H54 (cell line): ENCODE measurements at regions not wholly inside any gene's neighbourhood (a gene's known extent, or its start where the extent isn't known, plus 50 kb on each side); places are given as distances from the start of the nearest gene placed in this dataset.

Experiments
- DNase-seq: peaks from one replicate; pipeline ENCODE4 v3.0.0; 2011; ENCODE audit warnings: low spot score, mixed read lengths; ENCODE audit not compliant: insufficient read length
- FAIRE-seq: peaks from 3 replicates; lab custom pipeline; 2011; peaks lifted over from hg19 to GRCh38; lab: Jason Lieb, UNC
- POLR2A ChIP-seq: IDR thresholded peaks from 2 replicates; pipeline ENCODE4 v1.6.1; 2011; ENCODE audit warnings: low read depth, mild to moderate bottlenecking, low read length

DNA sequence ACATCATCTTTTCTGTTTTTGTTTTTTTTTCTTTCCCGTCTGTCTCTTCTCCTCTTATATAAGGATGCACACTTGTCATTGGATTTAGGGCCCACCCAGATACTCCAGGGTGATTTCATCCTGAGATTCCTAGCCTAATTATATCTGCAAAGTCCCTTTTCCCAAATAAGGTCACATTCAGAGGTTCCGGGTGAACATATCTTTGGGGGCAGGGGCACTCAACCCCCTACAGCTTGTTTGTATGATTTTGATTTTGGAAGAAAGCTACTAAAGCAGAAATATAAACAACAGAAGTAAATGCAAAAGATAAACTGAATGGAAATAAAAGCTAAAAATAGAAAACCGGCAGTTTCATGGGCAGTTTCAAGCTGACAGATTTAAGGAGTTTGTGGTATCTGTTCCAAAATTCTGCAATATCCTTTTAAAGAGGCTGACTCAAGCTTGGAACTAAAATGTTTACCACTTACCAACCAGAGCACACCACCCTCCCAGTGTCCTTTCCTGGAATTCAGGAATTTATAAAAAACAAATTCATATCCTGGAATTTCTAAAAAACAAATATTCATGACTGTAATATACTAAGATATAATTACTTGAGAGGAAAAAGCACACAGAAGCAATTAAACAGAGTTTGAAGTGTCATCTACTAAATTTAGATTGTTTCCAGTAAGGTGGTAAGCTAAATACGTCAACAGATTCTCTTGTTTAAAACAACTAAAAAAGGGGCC lies 100.0 kb upstream of the CARMIL1 start:
- FAIRE-seq = no peak
- DNase-seq = no peak
- no peak for TF ChIP-seq POLR2A

DNA sequence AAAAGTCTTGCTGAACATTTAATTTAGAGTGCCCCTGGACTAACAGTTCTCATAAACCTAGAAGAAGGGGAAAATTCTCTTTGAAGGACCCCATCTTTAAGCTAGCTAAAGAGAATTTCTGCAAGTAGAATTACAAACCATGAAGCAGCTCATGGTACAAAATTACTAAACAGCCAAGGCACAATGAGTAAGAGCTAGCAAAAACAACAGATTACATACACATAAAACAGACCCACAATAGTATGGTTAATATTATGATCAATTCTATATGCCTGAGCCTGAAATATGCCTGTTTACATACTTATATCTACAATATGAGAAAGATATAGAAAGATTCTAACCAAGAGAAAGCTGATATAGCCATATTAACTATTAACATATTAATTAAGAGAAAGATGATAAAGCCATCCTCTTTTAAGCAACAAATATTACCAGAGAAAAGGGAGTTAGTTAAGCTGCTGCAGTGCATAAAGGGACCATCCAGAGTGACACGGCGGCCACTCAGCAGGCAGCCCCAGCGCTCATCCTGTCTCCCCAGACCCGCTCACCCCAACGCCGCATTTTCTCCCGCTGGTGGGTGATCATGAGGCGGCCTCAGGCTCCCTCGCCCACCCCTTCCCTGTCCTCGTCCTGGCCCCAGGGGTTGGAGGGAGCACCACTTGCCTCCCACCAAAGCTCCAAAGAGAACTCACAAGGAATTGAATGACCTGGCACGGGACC lies 98.4 kb upstream of the CARMIL1 start:
- FAIRE-seq = no peak
- DNase-seq = no peak

GRCh38 chr6:25181350-25181724 lies 97.8 kb upstream of the CARMIL1 start:
- no peak for TF ChIP-seq POLR2A
- DNase-seq (no peak), FAIRE-seq (no peak)

More for the DNA sequence above, 98.4 kb upstream of the CARMIL1 start:
- no peak for TF ChIP-seq POLR2A

- no peak for TF ChIP-seq POLR2A
- DNase-seq (no peak), FAIRE-seq (peak; percentile 94)
These were observed 97.3 kb upstream of the CARMIL1 start for GRCh38 chr6:25181923-25182322.

DNA sequence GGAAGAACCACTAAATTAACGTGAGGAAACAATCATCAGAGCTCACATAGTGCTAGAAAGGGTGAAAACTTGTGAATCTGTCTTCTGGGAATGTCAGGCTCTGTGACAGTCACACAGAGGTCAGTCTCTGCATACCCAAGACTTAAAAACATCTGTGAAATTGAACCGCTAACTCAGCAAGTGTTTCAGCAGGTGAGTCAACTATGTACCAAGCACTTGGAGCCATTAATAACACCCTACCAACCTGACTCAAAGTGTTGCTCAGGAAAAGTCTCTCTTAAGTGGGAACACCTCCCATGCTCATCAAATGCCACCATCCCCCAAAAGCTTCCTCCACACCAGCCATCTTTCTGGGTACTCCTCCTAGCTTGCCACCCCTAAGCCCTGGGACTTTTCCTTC lies 92.3 kb upstream of the CARMIL1 start:
- FAIRE-seq = no peak
- no peak for TF ChIP-seq POLR2A
- DNase-seq = no peak

- DNase-seq (no peak), FAIRE-seq (no peak)
- no peak for TF ChIP-seq POLR2A
These were observed 90.9 kb upstream of the CARMIL1 start for GRCh38 chr6:25188232-25188631.

DNA sequence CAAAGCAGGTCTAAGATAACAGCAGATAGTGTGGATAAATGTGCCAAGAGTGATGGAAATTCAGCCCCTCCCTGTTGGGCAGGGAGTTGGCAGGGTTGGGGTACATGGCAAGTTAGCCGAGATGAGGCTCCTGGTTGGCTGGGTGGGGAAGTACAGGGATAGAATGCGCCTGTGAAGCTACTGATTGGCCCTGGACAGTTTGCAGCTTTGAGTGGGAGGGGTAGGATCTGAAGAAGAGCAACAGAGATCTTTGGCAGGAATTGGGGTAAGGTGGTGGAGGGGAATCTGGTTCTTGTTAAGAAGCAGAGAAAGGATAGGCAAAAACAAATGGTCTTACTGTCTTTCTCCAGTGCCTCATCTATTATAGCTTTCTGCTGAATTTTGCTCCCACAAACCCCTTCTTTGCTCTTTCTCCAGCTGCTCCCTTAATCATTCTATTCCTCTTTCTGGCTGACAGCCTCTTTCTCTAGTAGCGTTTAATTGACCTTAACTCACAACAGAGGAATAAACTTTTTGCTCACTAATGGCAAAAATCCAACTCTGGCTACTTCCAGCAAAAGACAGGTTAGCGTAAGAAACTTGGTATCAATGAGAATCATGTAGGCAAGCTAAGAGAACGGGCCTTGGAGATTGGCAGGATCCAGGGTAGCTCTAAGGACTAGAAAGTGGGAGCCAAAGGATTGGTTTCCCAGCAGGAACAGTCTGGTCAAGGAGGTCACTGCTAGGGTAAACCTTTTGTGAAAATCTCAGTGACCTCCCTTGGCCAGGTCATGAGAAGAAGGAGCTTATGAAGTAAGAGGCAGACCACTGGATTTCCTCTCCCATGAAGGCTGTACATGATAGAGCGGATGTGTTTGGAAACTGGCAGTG lies 86.3 kb upstream of the CARMIL1 start:
- DNase-seq = peak; percentile 23
- FAIRE-seq = peak; percentile 89
- no peak for TF ChIP-seq POLR2A

GRCh38 chr6:25193460-25194171 lies 85.6 kb upstream of the CARMIL1 start:
- FAIRE-seq (peak; percentile 72), DNase-seq (peak; percentile 27)
- TF ChIP-seq POLR2A = no peak

DNA sequence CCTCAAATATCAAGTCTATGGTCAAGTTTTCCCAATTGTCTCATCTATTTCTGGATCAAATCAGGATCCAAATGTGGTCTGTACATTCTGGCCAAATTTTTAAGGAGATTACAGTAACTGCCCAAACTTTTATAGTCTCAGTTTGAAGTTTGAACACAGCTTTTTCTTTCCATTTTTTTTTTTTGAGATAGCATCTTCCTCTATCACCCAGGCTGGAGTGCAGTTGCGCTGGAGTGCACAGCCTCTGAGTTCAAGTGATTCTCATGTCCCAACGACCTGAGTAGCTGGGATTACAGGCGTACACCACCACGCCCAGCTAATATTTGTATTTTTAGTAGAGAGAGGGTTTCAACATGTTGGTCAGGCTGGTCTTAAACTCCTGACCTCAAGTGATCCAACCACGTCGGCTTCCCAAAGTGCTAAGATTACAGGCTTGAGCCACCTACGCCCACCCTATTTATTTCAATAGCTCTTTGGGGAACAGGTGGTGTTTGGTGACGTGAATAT lies 84.9 kb upstream of the CARMIL1 start:
- DNase-seq = no peak
- TF ChIP-seq POLR2A = no peak
- no peak for FAIRE-seq

- DNase-seq (no peak), FAIRE-seq (no peak)
- TF ChIP-seq POLR2A = no peak
These were observed 82.7 kb upstream of the CARMIL1 start for GRCh38 chr6:25196464-25196863.

- FAIRE-seq (no peak), DNase-seq (no peak)
- TF ChIP-seq POLR2A = no peak
These were observed 82.1 kb upstream of the CARMIL1 start for GRCh38 chr6:25197111-25197510.

DNA sequence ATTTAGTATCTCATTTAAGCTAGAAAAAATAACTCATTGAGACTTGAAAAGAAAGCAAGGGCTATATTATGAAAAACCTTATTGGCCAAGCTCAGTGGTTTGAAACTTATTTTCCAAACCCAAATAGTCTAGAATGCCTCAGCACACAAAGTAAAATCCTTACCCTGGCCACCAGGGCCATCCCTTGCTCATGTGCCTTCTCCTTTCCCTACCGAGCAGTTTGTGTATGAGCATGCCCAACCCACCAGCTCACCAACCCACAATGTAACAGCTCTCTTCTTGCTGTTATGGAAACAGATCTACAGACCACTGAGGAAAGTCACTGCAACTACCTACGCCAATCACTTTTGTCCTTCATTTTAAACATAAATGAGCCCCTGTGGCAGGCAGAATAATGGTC lies 79.6 kb upstream of the CARMIL1 start:
- no peak for FAIRE-seq
- TF ChIP-seq POLR2A = no peak
- no peak for DNase-seq

GRCh38 chr6:25202504-25202903 lies 76.7 kb upstream of the CARMIL1 start:
- no peak for TF ChIP-seq POLR2A
- FAIRE-seq = peak; percentile 67
- DNase-seq = no peak
